Keratinocyte (primary cell): ENCODE measurements at regions not wholly inside any gene's neighbourhood (a gene's known extent, or its start where the extent isn't known, plus 50 kb on each side); places are given as distances from the start of the nearest gene placed in this dataset.

Experiments
- DNase-seq: peaks from one replicate; pipeline ENCODE4 v3.0.0-alpha.2; 2011; ENCODE audit warnings: low read depth, missing footprints, low spot score
- FAIRE-seq: peaks from 2 replicates; lab custom pipeline; 2011; peaks lifted over from hg19 to GRCh38; lab: Jason Lieb, UNC
- H2AFZ ChIP-seq: 2 replicates; pipeline ENCODE4 v1.6.0; 2012; ENCODE audit warnings: low read length, control low read depth, inconsistent platforms; ENCODE audit not compliant: control insufficient read depth
- H3K27ac ChIP-seq: 2 replicates; pipeline ENCODE4 v1.5.1; 2011; ENCODE audit warnings: low read length; ENCODE audit not compliant: control insufficient read depth, insufficient read depth
- H3K27me3 ChIP-seq: 3 replicates; pipeline ENCODE4 v1.6.0; 2011; ENCODE audit warnings: low read length; ENCODE audit not compliant: control insufficient read depth, insufficient read depth; ENCODE audit errors: extremely low read depth
- H3K36me3 ChIP-seq, 2 experiments: 2 replicates in 1 of 2; 3 replicates in 1 of 2; pipeline ENCODE4 v1.5.1; 2011; ENCODE audit warnings: low read length in 2 of 2, mild to moderate bottlenecking in 1 of 2; ENCODE audit not compliant: control insufficient read depth in 2 of 2, insufficient read depth in 2 of 2; ENCODE audit errors: extremely low read depth in 1 of 2
- H3K4me1 ChIP-seq: 3 replicates; pipeline ENCODE4 v1.5.1; 2011; ENCODE audit warnings: low read length; ENCODE audit not compliant: control insufficient read depth, insufficient read depth; ENCODE audit errors: extremely low read depth
- H3K4me2 ChIP-seq: 3 replicates; pipeline ENCODE4 v1.6.0; 2011; ENCODE audit warnings: low read depth, low read length; ENCODE audit not compliant: control insufficient read depth, insufficient read depth; ENCODE audit errors: extremely low read depth
- H3K4me3 ChIP-seq, 3 experiments: fragments of 200-600 bp in 1 of 3; sonication (generic) in 1 of 3; 2 replicates in 2 of 3; 3 replicates in 1 of 3; pipeline ENCODE4 v1.5.1; 2011 to 2016; ENCODE audit warnings: low read length in 3 of 3, mild to moderate bottlenecking in 3 of 3, control low read depth in 2 of 3, inconsistent platforms in 1 of 3, low read depth in 1 of 3, mixed read lengths in 1 of 3, mixed run types in 1 of 3, moderate library complexity in 1 of 3; ENCODE audit not compliant: control insufficient read depth in 2 of 3, insufficient read depth in 2 of 3; ENCODE audit errors: extremely low read depth in 1 of 3
- H3K79me2 ChIP-seq: 2 replicates; pipeline ENCODE4 v1.6.0; 2012; ENCODE audit warnings: low read length; ENCODE audit not compliant: control insufficient read depth, insufficient read depth
- H3K9ac ChIP-seq: 3 replicates; pipeline ENCODE4 v1.6.0; 2011; ENCODE audit warnings: low read length; ENCODE audit not compliant: control insufficient read depth, insufficient read depth; ENCODE audit errors: extremely low read depth
- H3K9me1 ChIP-seq: 3 replicates; pipeline ENCODE4 v1.6.0; 2011; ENCODE audit warnings: low read length; ENCODE audit not compliant: control insufficient read depth, insufficient read depth; ENCODE audit errors: extremely low read depth
- H3K9me3 ChIP-seq: 2 replicates; pipeline ENCODE4 v1.5.1; 2012; ENCODE audit warnings: low read depth, low read length; ENCODE audit not compliant: control insufficient read depth
- H4K20me1 ChIP-seq: 3 replicates; pipeline ENCODE4 v1.6.0; 2011; ENCODE audit warnings: low read length; ENCODE audit not compliant: control insufficient read depth, insufficient read depth; ENCODE audit errors: extremely low read depth
- CTCF ChIP-seq, 3 experiments: IDR thresholded peaks in 1 of 3; conservative IDR thresholded peaks in 1 of 3; optimal IDR thresholded peaks in 1 of 3; 2 replicates in 2 of 3; 3 replicates in 1 of 3; pipeline versions ENCODE3 to v1.5.1; 2011; ENCODE audit warnings: low read length in 3 of 3, mild to moderate bottlenecking in 3 of 3, moderate library complexity in 2 of 3, control low read depth in 1 of 3, inconsistent platforms in 1 of 3; ENCODE audit not compliant: insufficient read depth in 2 of 3; ENCODE audit errors: extremely low read depth in 1 of 3
- EZH2 ChIP-seq: IDR thresholded peaks from one replicate; pipeline ENCODE4 v1.6.1; 2012; ENCODE audit warnings: inconsistent platforms, mild to moderate bottlenecking, low read length, moderate library complexity
- dilution Hi-C: fragments of 300-500 bp; cut with MboI; formaldehyde crosslinking; loops from one replicate; pipeline ENCODE4 v1.7.0; 2020; ENCODE audit warnings: low sequenced_read_pairs; ENCODE audit not compliant: extremely low pct_ligation_motif_present

GRCh38 chr3:139095803-139096466, 51.2 kb upstream of the PRR23C start:
- H3K27me3 ChIP-seq = peaks cover 2% of the 10 kb centered on the region
- H3K9me3 ChIP-seq = no peaks in the 10 kb centered on the region
- no peak overlapping the region for H2AFZ ChIP-seq
- no peaks in the 10 kb centered on the region for H3K79me2 ChIP-seq
- no peaks in the 10 kb centered on the region for H3K9me1 ChIP-seq
- no peak overlapping the region for H3K27ac ChIP-seq
- no peaks in the 10 kb centered on the region for H3K4me1 ChIP-seq
- H3K4me3 ChIP-seq = no peak overlapping the region
- FAIRE-seq = no peak
- TF ChIP-seq CTCF (optimal IDR thresholded peaks at IDR 0.05 in 1 of 3, IDR thresholded peaks at IDR 0.05 in 1 of 3, conservative IDR thresholded peaks at IDR 0.05 in 1 of 3; ENCODE audit: extremely low read depth in 1 of 3, insufficient read depth in 2 of 3, low read length in 3 of 3) = no peak
- TF ChIP-seq EZH2 = no peak
- no peaks in the 10 kb centered on the region for H3K36me3 ChIP-seq
- no peaks in the 10 kb centered on the region for H4K20me1 ChIP-seq
- dilution Hi-C loops = no loop called here
- no peak overlapping the region for H3K4me2 ChIP-seq
- H3K9ac ChIP-seq = no peak overlapping the region
- DNase-seq = no peak

GRCh38 chr3:139096670-139097069, 52.0 kb upstream of the PRR23C start:
- Histone ChIP-seq H3K4me2 (no peak overlapping the region), H3K27me3 (peaks cover 2% of the 10 kb centered on the region), H3K9ac (no peak overlapping the region), H3K79me2 (no peaks in the 10 kb centered on the region), H3K36me3 (no peaks in the 10 kb centered on the region), H3K27ac (no peak overlapping the region), H3K9me1 (no peaks in the 10 kb centered on the region), H4K20me1 (no peaks in the 10 kb centered on the region), H3K4me1 (no peaks in the 10 kb centered on the region), H3K9me3 (no peaks in the 10 kb centered on the region), H2AFZ (no peak overlapping the region), H3K4me3 (no peak overlapping the region)
- TF ChIP-seq EZH2 = no peak
- TF ChIP-seq CTCF (optimal IDR thresholded peaks at IDR 0.05 in 1 of 3, IDR thresholded peaks at IDR 0.05 in 1 of 3, conservative IDR thresholded peaks at IDR 0.05 in 1 of 3; ENCODE audit: extremely low read depth in 1 of 3, insufficient read depth in 2 of 3, low read length in 3 of 3) = no peak
- dilution Hi-C loops = no loop called here
- DNase-seq (no peak), FAIRE-seq (no peak)
